SW 1271 (cell line): ENCODE measurements at regions not wholly inside any gene's neighbourhood (a gene's known extent, or its start where the extent isn't known, plus 50 kb on each side); places are given as distances from the start of the nearest gene placed in this dataset.
A peak's percentile ranks its signal among the peaks of the same experiment; 100 is the strongest.
"Not testable (repeated sequence)": the region's sequence is repeated elsewhere in the genome, so short reads cannot be mapped to it uniquely, and the experiment has no call there.

Source experiments
- DNase-seq, 2 experiments: peaks; one replicate each; lab custom pipeline; 2025; lab: John Stamatoyannopoulos, UW

GRCh38 chr4:77306496-77306895 lies 149.5 kb downstream of the CCNG2 start:
- no peak for DNase-seq

- DNase-seq: peak; percentile 4 to 30
Observed at GRCh38 chr4:77308843-77309242, 151.8 kb downstream of the CCNG2 start.

GRCh38 chr4:77309496-77309895 lies 152.5 kb downstream of the CCNG2 start:
- no peak for DNase-seq

GRCh38 chr4:77310931-77311330 lies 153.9 kb downstream of the CCNG2 start:
- no peak for DNase-seq

- DNase-seq: no peak
Observed at GRCh38 chr4:77314697-77315096, 157.7 kb downstream of the CCNG2 start.

- no peak for DNase-seq
Observed at GRCh38 chr4:77327151-77327550, 170.1 kb downstream of the CCNG2 start.

- no peak for DNase-seq
Observed at GRCh38 chr4:77332696-77333270, 175.8 kb downstream of the CCNG2 start.

GRCh38 chr4:77336411-77337142 lies 179.6 kb downstream of the CCNG2 start:
- DNase-seq: no peak

GRCh38 chr4:77342170-77342810 lies 185.3 kb downstream of the CCNG2 start:
- no peak for DNase-seq

GRCh38 chr4:77344001-77344400 lies 187.0 kb downstream of the CCNG2 start:
- DNase-seq: no peak

GRCh38 chr4:77344784-77345183 lies 187.8 kb downstream of the CCNG2 start:
- DNase-seq: no peak

- no peak for DNase-seq
Observed at GRCh38 chr4:77347351-77347966, 190.5 kb downstream of the CCNG2 start.

GRCh38 chr4:77348815-77349214 lies 191.8 kb downstream of the CCNG2 start:
- no peak for DNase-seq

- DNase-seq: no peak
Observed at GRCh38 chr4:77349364-77349763, 192.4 kb downstream of the CCNG2 start.

GRCh38 chr4:77349796-77350195 lies 192.8 kb downstream of the CCNG2 start:
- no peak for DNase-seq

GRCh38 chr4:77352192-77352591 lies 195.2 kb downstream of the CCNG2 start:
- DNase-seq: no peak

GRCh38 chr4:77353724-77354315 lies 196.8 kb downstream of the CCNG2 start:
- not testable (repeated sequence) for DNase-seq

GRCh38 chr4:77354550-77354949 lies 197.5 kb downstream of the CCNG2 start:
- DNase-seq: no peak

GRCh38 chr4:77355731-77356130 lies 198.7 kb downstream of the CCNG2 start:
- no peak for DNase-seq

GRCh38 chr4:77358315-77358928 lies 201.4 kb downstream of the CCNG2 start:
- DNase-seq: peak in 1 of 2 experiments; percentile 9

- no peak for DNase-seq
Observed at GRCh38 chr4:77360451-77360850, 203.4 kb downstream of the CCNG2 start.

GRCh38 chr4:77366876-77367275 lies 209.9 kb downstream of the CCNG2 start:
- not testable (repeated sequence) for DNase-seq
